Hepatocyte (in vitro differentiated cells): ENCODE measurements at regions not wholly inside any gene's neighbourhood (a gene's known extent, or its start where the extent isn't known, plus 50 kb on each side); places are given as distances from the start of the nearest gene placed in this dataset.
A peak's percentile ranks its signal among the peaks of the same experiment; 100 is the strongest.

Source experiments
- DNase-seq: peaks from one replicate; pipeline ENCODE4 v3.0.0-alpha.2; 2016; ENCODE audit warnings: low spot score
- H2AFZ ChIP-seq: fragments of 200-600 bp; sonication (generic); 2 replicates; pipeline ENCODE4 v1.6.0; 2016; ENCODE audit warnings: antibody characterized with exemption, mild to moderate bottlenecking
- H3K27ac ChIP-seq: fragments of 200-600 bp; sonication (generic); 2 replicates; pipeline ENCODE4 v1.5.1; 2016; ENCODE audit warnings: mild to moderate bottlenecking
- H3K27me3 ChIP-seq: fragments of 200-600 bp; sonication (generic); 2 replicates; pipeline ENCODE4 v1.6.1; 2016
- H3K36me3 ChIP-seq: fragments of 200-600 bp; sonication (generic); replicated peaks from 2 replicates; pipeline ENCODE4 v1.5.1; 2016; ENCODE audit warnings: low read depth; ENCODE audit not compliant: insufficient read depth
- H3K4me1 ChIP-seq: fragments of 200-600 bp; sonication (generic); 2 replicates; pipeline ENCODE4 v1.5.1; 2016; ENCODE audit warnings: mild to moderate bottlenecking, moderate library complexity; ENCODE audit not compliant: insufficient read depth
- H3K4me2 ChIP-seq: fragments of 200-600 bp; sonication (generic); 2 replicates; pipeline ENCODE4 v1.6.0; 2016
- H3K4me3 ChIP-seq: fragments of 200-600 bp; sonication (generic); 2 replicates; pipeline ENCODE4 v1.5.1; 2016; ENCODE audit warnings: mild to moderate bottlenecking
- H3K79me2 ChIP-seq: fragments of 200-600 bp; sonication (generic); 2 replicates; pipeline ENCODE4 v1.6.0; 2017; ENCODE audit warnings: mild to moderate bottlenecking
- H3K9me2 ChIP-seq: fragments of 200-600 bp; sonication (generic); replicated peaks from 2 replicates; pipeline ENCODE4 v1.6.0; 2017; ENCODE audit warnings: mild to moderate bottlenecking; ENCODE audit not compliant: insufficient read depth
- H3K9me3 ChIP-seq: fragments of 200-600 bp; sonication (generic); 2 replicates; pipeline ENCODE4 v1.5.1; 2016; ENCODE audit warnings: low read depth, mild to moderate bottlenecking
- H4K20me1 ChIP-seq: fragments of 200-600 bp; sonication (generic); 2 replicates; pipeline ENCODE4 v1.6.0; 2016; ENCODE audit warnings: mild to moderate bottlenecking; ENCODE audit not compliant: insufficient read depth, poor library complexity, severe bottlenecking
- EZH2 ChIP-seq: fragments of 200-600 bp; sonication (generic); IDR thresholded peaks from 2 replicates; pipeline ENCODE4 v1.6.1; 2016; ENCODE audit warnings: antibody characterized with exemption, mild to moderate bottlenecking, borderline replicate concordance
- EZH2phosphoT487 ChIP-seq: fragments of 200-600 bp; sonication (generic); IDR thresholded peaks from one replicate; pipeline ENCODE4 v1.6.1; 2018; ENCODE audit warnings: antibody characterized with exemption, mild to moderate bottlenecking, low read depth, moderate library complexity; ENCODE audit not compliant: unreplicated experiment, severe bottlenecking
- WGBS: methylation state at CpG from one replicate; pipeline ENCODE4 v1.1.6; 2016; ENCODE audit warnings: low lambda C conversion rate; ENCODE audit errors: missing lambda C conversion rate; 5-methylcytosine and 5-hydroxymethylcytosine counted together
- TF ChIP-seq, protein P1 (sequence below): fragments of 200-600 bp; sonication (generic); IDR thresholded peaks from 2 replicates; pipeline ENCODE4 v1.5.1; 2016; ENCODE audit warnings: antibody characterized with exemption, mild to moderate bottlenecking; ENCODE audit not compliant: poor library complexity

DNA sequence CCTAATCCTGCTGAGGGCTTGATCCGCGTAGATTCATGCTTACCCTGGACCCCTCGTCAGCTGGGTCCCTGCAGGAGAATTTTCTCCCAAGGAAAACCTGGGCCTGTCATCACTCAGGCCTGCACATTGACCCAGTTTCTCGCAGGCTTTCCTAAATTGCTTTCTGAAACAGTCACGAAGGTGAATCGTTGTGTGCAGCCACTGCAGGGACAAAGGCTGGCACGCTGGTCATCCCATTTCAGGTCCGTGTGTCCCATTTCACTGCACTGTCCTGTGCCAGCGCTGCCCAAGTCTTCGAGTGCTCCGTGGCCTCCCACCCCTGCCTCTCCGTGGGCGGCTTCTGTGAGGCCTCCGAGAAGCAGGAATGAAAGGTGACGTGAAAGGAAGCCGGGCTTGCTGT lies 62.8 kb upstream of the YWHAQ start:
- H3K4me3 ChIP-seq: no peak overlapping the region
- 94% methylated on average over 16 of the region's 16 CpGs for WGBS
- H3K79me2 ChIP-seq: no peaks in the 10 kb centered on the region
- H4K20me1 ChIP-seq: no peaks in the 10 kb centered on the region
- no peaks in the 10 kb centered on the region for H3K9me3 ChIP-seq
- H3K4me1 ChIP-seq: peaks cover 4% of the 10 kb centered on the region
- no peak overlapping the region for H3K4me2 ChIP-seq
- no peak overlapping the region for H2AFZ ChIP-seq
- TF ChIP-seq, protein P1, sequence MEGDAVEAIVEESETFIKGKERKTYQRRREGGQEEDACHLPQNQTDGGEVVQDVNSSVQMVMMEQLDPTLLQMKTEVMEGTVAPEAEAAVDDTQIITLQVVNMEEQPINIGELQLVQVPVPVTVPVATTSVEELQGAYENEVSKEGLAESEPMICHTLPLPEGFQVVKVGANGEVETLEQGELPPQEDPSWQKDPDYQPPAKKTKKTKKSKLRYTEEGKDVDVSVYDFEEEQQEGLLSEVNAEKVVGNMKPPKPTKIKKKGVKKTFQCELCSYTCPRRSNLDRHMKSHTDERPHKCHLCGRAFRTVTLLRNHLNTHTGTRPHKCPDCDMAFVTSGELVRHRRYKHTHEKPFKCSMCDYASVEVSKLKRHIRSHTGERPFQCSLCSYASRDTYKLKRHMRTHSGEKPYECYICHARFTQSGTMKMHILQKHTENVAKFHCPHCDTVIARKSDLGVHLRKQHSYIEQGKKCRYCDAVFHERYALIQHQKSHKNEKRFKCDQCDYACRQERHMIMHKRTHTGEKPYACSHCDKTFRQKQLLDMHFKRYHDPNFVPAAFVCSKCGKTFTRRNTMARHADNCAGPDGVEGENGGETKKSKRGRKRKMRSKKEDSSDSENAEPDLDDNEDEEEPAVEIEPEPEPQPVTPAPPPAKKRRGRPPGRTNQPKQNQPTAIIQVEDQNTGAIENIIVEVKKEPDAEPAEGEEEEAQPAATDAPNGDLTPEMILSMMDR: no peak
- no peak for TF ChIP-seq EZH2
- TF ChIP-seq EZH2phosphoT487: no peak
- no peak overlapping the region for H3K27ac ChIP-seq
- no peaks in the 10 kb centered on the region for H3K36me3 ChIP-seq
- H3K9me2 ChIP-seq: no peaks in the 10 kb centered on the region
- DNase-seq: no peak
- no peaks in the 10 kb centered on the region for H3K27me3 ChIP-seq

DNA sequence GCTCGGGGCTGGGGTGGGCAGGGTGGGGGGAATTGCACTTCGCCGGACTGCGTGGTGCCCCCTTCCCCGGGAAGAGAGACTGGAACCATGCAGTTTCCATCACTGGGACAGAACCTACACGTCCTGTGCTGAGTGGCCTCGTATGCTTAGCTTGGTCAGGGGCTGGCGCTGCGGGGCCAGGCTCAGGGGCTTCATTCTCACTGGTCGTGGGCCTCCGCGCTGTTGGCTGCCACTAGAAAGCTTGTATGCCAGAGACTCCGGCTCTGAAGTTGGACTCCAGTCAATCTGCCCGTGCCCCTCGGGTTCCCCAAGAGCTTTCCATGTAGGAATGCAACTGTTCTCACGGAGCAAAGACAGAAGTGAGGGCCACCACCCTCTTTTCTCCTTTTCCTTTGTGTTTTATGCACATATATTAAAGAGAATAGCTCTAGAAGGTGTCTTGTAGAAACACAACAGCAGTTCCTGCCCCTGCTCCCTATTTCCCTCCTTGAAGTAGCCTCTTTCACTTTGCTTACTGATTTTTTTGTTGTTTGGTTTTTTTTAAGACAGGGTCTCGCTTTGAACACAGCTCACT lies 64.0 kb upstream of the YWHAQ start:
- TF ChIP-seq, protein P1: no peak
- TF ChIP-seq EZH2phosphoT487 (no peak), EZH2 (no peak)
- Histone ChIP-seq H3K27ac (no peak overlapping the region), H3K4me1 (peaks cover 4% of the 10 kb centered on the region), H3K27me3 (no peaks in the 10 kb centered on the region), H3K79me2 (no peaks in the 10 kb centered on the region), H3K36me3 (no peaks in the 10 kb centered on the region), H3K9me2 (no peaks in the 10 kb centered on the region), H3K4me3 (no peak overlapping the region), H3K9me3 (no peaks in the 10 kb centered on the region), H4K20me1 (no peaks in the 10 kb centered on the region), H3K4me2 (no peak overlapping the region), H2AFZ (no peak overlapping the region)
- 87% methylated on average over 16 of the region's 17 CpGs for WGBS
- DNase-seq: no peak

DNA sequence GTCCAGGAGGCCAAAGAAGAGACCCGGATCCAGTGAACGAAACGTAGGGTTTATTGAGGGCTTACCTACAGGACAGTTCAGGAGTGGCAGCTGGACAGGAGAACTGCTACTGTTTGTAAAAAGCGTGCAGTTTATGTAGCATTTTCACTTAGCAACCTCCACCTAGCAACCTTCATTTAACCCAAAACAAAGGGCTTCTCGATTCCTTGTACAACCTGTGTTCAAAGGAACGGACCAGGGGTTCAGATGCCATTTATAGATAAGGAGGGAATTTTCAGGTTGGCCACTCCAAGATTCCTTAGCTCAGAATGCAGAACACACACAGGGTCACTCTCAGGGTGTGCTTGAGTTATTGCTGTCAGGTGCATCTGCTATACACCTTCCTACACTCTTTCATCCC lies 65.1 kb upstream of the YWHAQ start:
- Histone ChIP-seq H3K79me2 (no peaks in the 10 kb centered on the region), H3K27me3 (no peaks in the 10 kb centered on the region), H3K9me3 (no peaks in the 10 kb centered on the region), H3K9me2 (no peaks in the 10 kb centered on the region), H3K36me3 (no peaks in the 10 kb centered on the region), H3K4me2 (peak overlapping the region; percentile 38), H3K4me1 (peaks cover 4% of the 10 kb centered on the region), H2AFZ (no peak overlapping the region), H4K20me1 (no peaks in the 10 kb centered on the region), H3K27ac (peak overlapping the region; percentile 88), H3K4me3 (no peak overlapping the region)
- DNase-seq: peak; percentile 44
- TF ChIP-seq EZH2phosphoT487 (no peak), EZH2 (no peak)
- TF ChIP-seq, protein P1: no peak
- WGBS: 56% methylated on average over 6 of the region's 6 CpGs
